DND-41 (cell line): ENCODE measurements at regions not wholly inside any gene's neighbourhood (a gene's known extent, or its start where the extent isn't known, plus 50 kb on each side); places are given as distances from the start of the nearest gene placed in this dataset.

Source experiments
- CTCF ChIP-seq: IDR thresholded peaks from 2 replicates; pipeline ENCODE4 v1.5.1; 2012; ENCODE audit warnings: borderline replicate concordance, low read length, moderate library complexity, mild to moderate bottlenecking; ENCODE audit not compliant: poor library complexity, severe bottlenecking; ENCODE audit errors: extremely low read depth
- EZH2 ChIP-seq: IDR thresholded peaks from 3 replicates; pipeline ENCODE4 v1.6.1; 2012; ENCODE audit warnings: borderline replicate concordance, low read depth, mild to moderate bottlenecking, moderate library complexity, low read length, inconsistent platforms; ENCODE audit not compliant: severe bottlenecking

- TF ChIP-seq EZH2, result no peak
- no peak for TF ChIP-seq CTCF
These were observed 103.6 kb upstream of the ZNF536 start for GRCh38 chr19:30268601-30269000.
